SU-DHL-6 (cell line): ENCODE measurements at regions not wholly inside any gene's neighbourhood (a gene's known extent, or its start where the extent isn't known, plus 50 kb on each side); places are given as distances from the start of the nearest gene placed in this dataset.

ENCODE experiments used
- CTCF ChIP-seq: fragments of 200-600 bp; sonication (generic); IDR thresholded peaks from one replicate; pipeline ENCODE4 v1.5.1; 2017; ENCODE audit warnings: antibody characterized with exemption, mild to moderate bottlenecking, low read length, moderate library complexity; ENCODE audit not compliant: insufficient read depth, poor library complexity, severe bottlenecking
- EZH2phosphoT487 ChIP-seq: fragments of 200-600 bp; sonication (generic), shearing (Covaris generic); conservative IDR thresholded peaks from 2 replicates; pipeline ENCODE4 v1.6.1; 2018; ENCODE audit warnings: mild to moderate bottlenecking, antibody characterized with exemption, low read length, moderate library complexity, mixed read lengths

GRCh38 chr2:146068051-146068450 lies 1548.1 kb upstream of the ZEB2 start:
- TF ChIP-seq EZH2phosphoT487 (no peak), CTCF (no peak)
